ENCODE measurements at regions not wholly inside any gene's neighbourhood (a gene's known extent, or its start where the extent isn't known, plus 50 kb on each side); places are given as distances from the start of the nearest gene placed in this dataset.

DNA sequence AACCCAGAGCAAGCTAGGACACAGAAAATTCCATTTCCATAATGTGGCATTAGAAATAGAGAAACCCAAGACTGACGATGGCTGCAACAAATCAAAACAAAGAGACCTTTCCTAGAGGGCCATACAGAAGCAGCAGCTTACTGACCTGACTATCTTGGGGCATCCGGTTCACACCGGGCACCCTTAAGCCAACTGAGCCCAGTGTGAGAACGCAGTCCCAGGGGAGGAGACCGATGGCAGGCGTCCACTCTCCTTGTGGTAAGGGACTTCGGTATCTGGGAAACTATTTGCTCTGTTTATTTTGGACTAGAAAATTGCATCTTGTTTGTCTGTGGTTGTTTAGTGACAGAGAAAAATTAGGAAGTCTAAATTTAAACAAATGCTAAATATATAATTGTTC lies 244.8 kb upstream of the COPS8 start:
- H3K27me3 ChIP-seq (ENCODE audit: control insufficient read depth, insufficient read depth, low read length) = no peaks in the 10 kb centered on the region
- DNase-seq (ENCODE audit: low read depth) = no peak
- H3K4me3 ChIP-seq (ENCODE audit: low read depth, low read length) = no peak overlapping the region
- no peaks in the 10 kb centered on the region for H3K36me3 ChIP-seq (ENCODE audit: control insufficient read depth, insufficient read depth, low read length)
- TF ChIP-seq, protein P1, sequence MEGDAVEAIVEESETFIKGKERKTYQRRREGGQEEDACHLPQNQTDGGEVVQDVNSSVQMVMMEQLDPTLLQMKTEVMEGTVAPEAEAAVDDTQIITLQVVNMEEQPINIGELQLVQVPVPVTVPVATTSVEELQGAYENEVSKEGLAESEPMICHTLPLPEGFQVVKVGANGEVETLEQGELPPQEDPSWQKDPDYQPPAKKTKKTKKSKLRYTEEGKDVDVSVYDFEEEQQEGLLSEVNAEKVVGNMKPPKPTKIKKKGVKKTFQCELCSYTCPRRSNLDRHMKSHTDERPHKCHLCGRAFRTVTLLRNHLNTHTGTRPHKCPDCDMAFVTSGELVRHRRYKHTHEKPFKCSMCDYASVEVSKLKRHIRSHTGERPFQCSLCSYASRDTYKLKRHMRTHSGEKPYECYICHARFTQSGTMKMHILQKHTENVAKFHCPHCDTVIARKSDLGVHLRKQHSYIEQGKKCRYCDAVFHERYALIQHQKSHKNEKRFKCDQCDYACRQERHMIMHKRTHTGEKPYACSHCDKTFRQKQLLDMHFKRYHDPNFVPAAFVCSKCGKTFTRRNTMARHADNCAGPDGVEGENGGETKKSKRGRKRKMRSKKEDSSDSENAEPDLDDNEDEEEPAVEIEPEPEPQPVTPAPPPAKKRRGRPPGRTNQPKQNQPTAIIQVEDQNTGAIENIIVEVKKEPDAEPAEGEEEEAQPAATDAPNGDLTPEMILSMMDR (IDR thresholded peaks at IDR 0.05; ENCODE audit: insufficient read depth, low read length, poor library complexity, severe bottlenecking) = no peak

DNA sequence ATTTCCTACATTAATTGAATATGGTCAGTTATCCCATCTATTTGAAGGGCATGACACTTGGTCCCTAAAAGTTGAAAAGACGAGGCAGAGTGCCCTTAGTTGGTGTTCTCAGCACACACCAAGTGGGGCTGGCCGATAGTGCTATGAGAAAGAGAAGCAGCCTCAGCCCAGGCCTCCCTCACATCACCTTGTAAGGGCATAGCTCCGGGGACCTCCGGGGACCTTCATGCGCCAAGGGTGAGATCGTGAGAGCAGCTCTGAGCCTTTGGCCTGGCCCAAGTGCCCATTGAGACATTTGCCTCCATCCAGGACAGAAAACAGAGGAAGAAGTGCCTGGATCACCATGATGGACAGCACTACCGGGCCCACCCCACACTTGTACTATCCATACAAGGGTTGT lies 244.3 kb upstream of the COPS8 start:
- Histone ChIP-seq H3K36me3 (ENCODE audit: control insufficient read depth, insufficient read depth, low read length) (no peaks in the 10 kb centered on the region), H3K27me3 (ENCODE audit: control insufficient read depth, insufficient read depth, low read length) (no peaks in the 10 kb centered on the region), H3K4me3 (ENCODE audit: low read depth, low read length) (no peak overlapping the region)
- TF ChIP-seq, protein P1 (IDR thresholded peaks at IDR 0.05; ENCODE audit: insufficient read depth, low read length, poor library complexity, severe bottlenecking) = no peak
- DNase-seq (ENCODE audit: low read depth) = no peak

DNA sequence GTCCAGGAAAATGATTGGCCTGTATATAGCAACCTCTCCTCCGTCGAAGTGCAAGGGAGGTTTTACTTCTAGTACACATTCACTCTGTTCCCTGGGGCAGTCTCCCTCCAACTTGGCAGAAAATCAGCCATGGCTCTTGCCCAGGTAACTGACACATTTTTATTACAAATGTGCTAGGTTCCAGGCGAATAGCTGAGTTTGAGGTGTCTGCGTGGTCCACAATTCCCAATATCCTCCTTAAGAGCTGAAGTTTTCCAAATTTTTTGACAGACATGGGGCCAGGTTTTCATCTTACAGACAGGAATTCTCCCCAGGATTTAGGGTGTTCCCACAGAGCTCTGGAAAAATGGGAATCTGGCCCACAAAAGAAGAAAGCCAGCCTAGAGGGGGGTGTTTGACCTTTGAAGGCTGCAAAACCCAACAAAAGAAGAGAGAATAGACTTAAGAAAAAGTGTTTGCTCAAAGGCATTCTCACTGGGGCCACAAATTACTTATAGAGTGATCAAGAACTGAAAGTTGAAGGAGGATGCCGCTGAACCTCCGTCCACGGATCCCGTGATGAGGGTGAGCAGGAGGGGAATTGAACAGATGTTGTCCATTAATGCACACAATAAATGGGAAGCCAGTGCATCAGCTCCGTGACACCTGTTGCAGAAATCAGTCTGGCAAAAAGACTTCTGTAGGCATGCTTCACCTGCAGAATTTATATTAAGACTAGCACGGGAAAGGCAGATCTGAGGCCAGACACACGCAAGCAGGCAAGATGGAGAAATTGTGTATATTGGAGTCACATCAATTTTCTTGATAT lies 242.3 kb upstream of the COPS8 start:
- no peak for DNase-seq (ENCODE audit: low read depth)
- no peaks in the 10 kb centered on the region for H3K36me3 ChIP-seq (ENCODE audit: control insufficient read depth, insufficient read depth, low read length)
- TF ChIP-seq, protein P1 (IDR thresholded peaks at IDR 0.05; ENCODE audit: insufficient read depth, low read length, poor library complexity, severe bottlenecking) = no peak
- H3K27me3 ChIP-seq (ENCODE audit: control insufficient read depth, insufficient read depth, low read length) = no peaks in the 10 kb centered on the region
- H3K4me3 ChIP-seq (ENCODE audit: low read depth, low read length) = no peak overlapping the region

DNA sequence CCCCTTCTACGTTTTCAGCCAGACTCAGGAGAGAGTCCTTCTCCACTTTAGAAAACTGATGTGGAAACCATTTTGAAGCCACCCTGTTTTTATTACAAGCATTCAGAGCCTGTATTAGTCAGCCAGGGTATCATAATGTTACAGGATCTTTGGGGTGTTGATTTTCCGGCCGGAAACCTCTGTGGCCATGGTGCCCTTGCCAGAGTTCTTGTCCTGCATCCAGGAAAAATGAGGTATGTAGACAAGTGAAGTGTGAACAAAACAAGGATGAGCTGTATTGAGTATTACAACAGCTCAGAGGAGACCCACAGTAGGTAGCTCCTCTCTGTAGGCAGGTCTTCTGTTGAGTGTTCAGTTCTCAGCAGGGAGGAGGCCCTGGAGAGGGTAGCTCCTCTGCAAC lies 241.0 kb upstream of the COPS8 start:
- Histone ChIP-seq H3K36me3 (ENCODE audit: control insufficient read depth, insufficient read depth, low read length) (no peaks in the 10 kb centered on the region), H3K27me3 (ENCODE audit: control insufficient read depth, insufficient read depth, low read length) (no peaks in the 10 kb centered on the region), H3K4me3 (ENCODE audit: low read depth, low read length) (no peak overlapping the region)
- TF ChIP-seq, protein P1 (IDR thresholded peaks at IDR 0.05; ENCODE audit: insufficient read depth, low read length, poor library complexity, severe bottlenecking) = no peak
- DNase-seq (ENCODE audit: low read depth) = no peak

DNA sequence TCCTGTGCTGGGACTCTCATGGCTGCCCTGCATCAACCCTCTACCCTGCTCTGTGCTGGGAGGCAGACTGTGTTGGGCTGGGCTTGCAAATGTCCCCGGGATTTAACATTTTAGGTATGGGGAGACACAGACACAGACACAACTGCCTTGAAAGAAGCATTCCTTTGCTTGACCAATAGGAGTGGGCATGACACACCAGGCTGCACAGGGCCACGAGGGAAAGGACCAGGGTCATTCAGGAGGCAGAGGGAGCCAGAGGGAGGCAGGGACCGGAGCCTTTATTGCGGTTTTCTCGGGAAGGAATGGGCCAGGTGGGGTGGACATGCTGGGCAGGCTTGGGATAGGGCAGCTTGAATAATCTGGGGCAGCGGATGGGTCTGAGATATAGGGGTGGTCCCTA lies 238.7 kb upstream of the COPS8 start:
- TF ChIP-seq, protein P1 (IDR thresholded peaks at IDR 0.05; ENCODE audit: insufficient read depth, low read length, poor library complexity, severe bottlenecking) = no peak
- DNase-seq (ENCODE audit: low read depth) = no peak
- Histone ChIP-seq H3K27me3 (ENCODE audit: control insufficient read depth, insufficient read depth, low read length) (no peaks in the 10 kb centered on the region), H3K4me3 (ENCODE audit: low read depth, low read length) (no peak overlapping the region), H3K36me3 (ENCODE audit: control insufficient read depth, insufficient read depth, low read length) (no peaks in the 10 kb centered on the region)
